Panc1 (cell line): ENCODE measurements at regions not wholly inside any gene's neighbourhood (a gene's known extent, or its start where the extent isn't known, plus 50 kb on each side); places are given as distances from the start of the nearest gene placed in this dataset.

Source experiments
- TCF7L2 ChIP-seq: IDR thresholded peaks from 2 replicates; pipeline ENCODE4 v1.6.1; 2011; ENCODE audit warnings: mild to moderate bottlenecking, low read depth, low read length, inconsistent platforms
- TF ChIP-seq, protein P1 (sequence below): fragments of 450-650 bp; IDR thresholded peaks from 2 replicates; pipeline ENCODE4 v1.5.1; 2017; ENCODE audit warnings: mild to moderate bottlenecking
- TF ChIP-seq, protein P2 (sequence below), 2 experiments: IDR thresholded peaks; 2 replicates each; pipeline ENCODE4 v1.6.1; 2011 to 2012; ENCODE audit warnings: low read depth in 2 of 2, control low read depth in 1 of 2, low read length in 1 of 2, mild to moderate bottlenecking in 1 of 2, moderate library complexity in 1 of 2; ENCODE audit not compliant: insufficient read depth in 1 of 2

DNA sequence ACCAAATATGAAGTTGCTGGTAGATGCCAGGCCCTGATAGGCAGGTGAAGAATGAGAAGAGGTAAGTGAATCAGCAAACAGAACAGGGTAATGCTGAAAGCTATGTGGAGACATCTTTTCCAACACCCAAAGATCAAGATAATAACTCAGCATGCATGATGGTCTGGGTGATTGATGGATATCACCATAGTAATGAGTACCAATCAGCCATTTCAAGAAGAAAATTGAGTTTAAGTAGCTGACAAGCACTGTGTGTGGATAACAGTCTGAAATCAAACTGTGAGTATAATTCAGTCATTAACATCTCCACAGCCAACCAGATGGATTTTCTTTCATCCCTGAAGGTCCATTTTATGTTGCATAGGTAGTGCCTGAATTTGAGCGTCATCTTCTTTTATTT, 289.6 kb upstream of the SMIM31 start:
- TF ChIP-seq, protein P1, sequence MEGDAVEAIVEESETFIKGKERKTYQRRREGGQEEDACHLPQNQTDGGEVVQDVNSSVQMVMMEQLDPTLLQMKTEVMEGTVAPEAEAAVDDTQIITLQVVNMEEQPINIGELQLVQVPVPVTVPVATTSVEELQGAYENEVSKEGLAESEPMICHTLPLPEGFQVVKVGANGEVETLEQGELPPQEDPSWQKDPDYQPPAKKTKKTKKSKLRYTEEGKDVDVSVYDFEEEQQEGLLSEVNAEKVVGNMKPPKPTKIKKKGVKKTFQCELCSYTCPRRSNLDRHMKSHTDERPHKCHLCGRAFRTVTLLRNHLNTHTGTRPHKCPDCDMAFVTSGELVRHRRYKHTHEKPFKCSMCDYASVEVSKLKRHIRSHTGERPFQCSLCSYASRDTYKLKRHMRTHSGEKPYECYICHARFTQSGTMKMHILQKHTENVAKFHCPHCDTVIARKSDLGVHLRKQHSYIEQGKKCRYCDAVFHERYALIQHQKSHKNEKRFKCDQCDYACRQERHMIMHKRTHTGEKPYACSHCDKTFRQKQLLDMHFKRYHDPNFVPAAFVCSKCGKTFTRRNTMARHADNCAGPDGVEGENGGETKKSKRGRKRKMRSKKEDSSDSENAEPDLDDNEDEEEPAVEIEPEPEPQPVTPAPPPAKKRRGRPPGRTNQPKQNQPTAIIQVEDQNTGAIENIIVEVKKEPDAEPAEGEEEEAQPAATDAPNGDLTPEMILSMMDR: no peak
- TF ChIP-seq, protein P2, sequence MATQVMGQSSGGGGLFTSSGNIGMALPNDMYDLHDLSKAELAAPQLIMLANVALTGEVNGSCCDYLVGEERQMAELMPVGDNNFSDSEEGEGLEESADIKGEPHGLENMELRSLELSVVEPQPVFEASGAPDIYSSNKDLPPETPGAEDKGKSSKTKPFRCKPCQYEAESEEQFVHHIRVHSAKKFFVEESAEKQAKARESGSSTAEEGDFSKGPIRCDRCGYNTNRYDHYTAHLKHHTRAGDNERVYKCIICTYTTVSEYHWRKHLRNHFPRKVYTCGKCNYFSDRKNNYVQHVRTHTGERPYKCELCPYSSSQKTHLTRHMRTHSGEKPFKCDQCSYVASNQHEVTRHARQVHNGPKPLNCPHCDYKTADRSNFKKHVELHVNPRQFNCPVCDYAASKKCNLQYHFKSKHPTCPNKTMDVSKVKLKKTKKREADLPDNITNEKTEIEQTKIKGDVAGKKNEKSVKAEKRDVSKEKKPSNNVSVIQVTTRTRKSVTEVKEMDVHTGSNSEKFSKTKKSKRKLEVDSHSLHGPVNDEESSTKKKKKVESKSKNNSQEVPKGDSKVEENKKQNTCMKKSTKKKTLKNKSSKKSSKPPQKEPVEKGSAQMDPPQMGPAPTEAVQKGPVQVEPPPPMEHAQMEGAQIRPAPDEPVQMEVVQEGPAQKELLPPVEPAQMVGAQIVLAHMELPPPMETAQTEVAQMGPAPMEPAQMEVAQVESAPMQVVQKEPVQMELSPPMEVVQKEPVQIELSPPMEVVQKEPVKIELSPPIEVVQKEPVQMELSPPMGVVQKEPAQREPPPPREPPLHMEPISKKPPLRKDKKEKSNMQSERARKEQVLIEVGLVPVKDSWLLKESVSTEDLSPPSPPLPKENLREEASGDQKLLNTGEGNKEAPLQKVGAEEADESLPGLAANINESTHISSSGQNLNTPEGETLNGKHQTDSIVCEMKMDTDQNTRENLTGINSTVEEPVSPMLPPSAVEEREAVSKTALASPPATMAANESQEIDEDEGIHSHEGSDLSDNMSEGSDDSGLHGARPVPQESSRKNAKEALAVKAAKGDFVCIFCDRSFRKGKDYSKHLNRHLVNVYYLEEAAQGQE (IDR thresholded peaks at IDR 0.05; ENCODE audit: insufficient read depth in 1 of 2, low read depth in 2 of 2, low read length in 1 of 2): no peak
- TF ChIP-seq TCF7L2: no peak
